22Rv1 (cell line): ENCODE measurements at regions not wholly inside any gene's neighbourhood (a gene's known extent, or its start where the extent isn't known, plus 50 kb on each side); places are given as distances from the start of the nearest gene placed in this dataset.

Source experiments
- H3K27ac ChIP-seq: fragments of 450-650 bp; 2 replicates; pipeline ENCODE4 v1.5.1; 2017
- ZFX ChIP-seq: fragments of 450-650 bp; IDR thresholded peaks from 2 replicates; pipeline ENCODE4 v1.6.1; 2017; ENCODE audit warnings: antibody characterized with exemption, borderline replicate concordance
- TF ChIP-seq, protein P1 (sequence below): fragments of 450-650 bp; IDR thresholded peaks from 2 replicates; pipeline ENCODE4 v1.5.1; 2017; ENCODE audit warnings: mild to moderate bottlenecking

- TF ChIP-seq, protein P1, sequence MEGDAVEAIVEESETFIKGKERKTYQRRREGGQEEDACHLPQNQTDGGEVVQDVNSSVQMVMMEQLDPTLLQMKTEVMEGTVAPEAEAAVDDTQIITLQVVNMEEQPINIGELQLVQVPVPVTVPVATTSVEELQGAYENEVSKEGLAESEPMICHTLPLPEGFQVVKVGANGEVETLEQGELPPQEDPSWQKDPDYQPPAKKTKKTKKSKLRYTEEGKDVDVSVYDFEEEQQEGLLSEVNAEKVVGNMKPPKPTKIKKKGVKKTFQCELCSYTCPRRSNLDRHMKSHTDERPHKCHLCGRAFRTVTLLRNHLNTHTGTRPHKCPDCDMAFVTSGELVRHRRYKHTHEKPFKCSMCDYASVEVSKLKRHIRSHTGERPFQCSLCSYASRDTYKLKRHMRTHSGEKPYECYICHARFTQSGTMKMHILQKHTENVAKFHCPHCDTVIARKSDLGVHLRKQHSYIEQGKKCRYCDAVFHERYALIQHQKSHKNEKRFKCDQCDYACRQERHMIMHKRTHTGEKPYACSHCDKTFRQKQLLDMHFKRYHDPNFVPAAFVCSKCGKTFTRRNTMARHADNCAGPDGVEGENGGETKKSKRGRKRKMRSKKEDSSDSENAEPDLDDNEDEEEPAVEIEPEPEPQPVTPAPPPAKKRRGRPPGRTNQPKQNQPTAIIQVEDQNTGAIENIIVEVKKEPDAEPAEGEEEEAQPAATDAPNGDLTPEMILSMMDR: no peak
- no peak for TF ChIP-seq ZFX
- H3K27ac ChIP-seq: no peak overlapping the region
Observed at GRCh38 chr1:30149226-30149625, 574.2 kb downstream of the MATN1 start.

- no peak overlapping the region for H3K27ac ChIP-seq
- TF ChIP-seq, protein P1: no peak
- no peak for TF ChIP-seq ZFX
Observed at GRCh38 chr1:30148676-30149075, 574.7 kb downstream of the MATN1 start.

GRCh38 chr1:30147188-30147587 lies 576.2 kb downstream of the MATN1 start:
- TF ChIP-seq ZFX: no peak
- TF ChIP-seq, protein P1: no peak

DNA sequence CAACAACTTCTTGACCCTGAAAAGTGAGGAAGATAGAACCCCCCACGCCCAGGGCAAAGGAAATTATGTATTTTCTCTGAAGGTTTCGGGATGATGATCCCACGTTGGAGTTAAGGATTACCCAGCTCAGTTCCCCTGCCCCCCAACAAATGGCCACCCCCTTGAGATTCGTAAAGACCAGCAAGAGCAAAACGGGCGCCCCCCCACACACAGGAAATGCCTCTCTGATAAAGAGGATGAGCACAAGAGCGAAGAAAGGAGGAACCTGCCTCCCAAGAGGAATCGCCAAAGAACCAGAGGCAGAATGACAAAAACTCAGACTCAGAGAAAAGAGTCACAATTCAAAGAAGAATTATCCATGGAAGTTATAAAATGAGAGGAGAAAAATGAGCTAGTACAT lies 576.9 kb downstream of the MATN1 start:
- no peak overlapping the region for H3K27ac ChIP-seq
- TF ChIP-seq, protein P1: no peak
- TF ChIP-seq ZFX: no peak

More at GRCh38 chr1:30147188-30147587, 576.2 kb downstream of the MATN1 start:
- no peak overlapping the region for H3K27ac ChIP-seq

GRCh38 chr1:30145723-30146303 lies 577.6 kb downstream of the MATN1 start:
- no peak overlapping the region for H3K27ac ChIP-seq
- TF ChIP-seq, protein P1: no peak
- no peak for TF ChIP-seq ZFX

- no peak for TF ChIP-seq ZFX
- TF ChIP-seq, protein P1: no peak
- no peak overlapping the region for H3K27ac ChIP-seq
Observed at GRCh38 chr1:30144831-30145230, 578.6 kb downstream of the MATN1 start.

DNA sequence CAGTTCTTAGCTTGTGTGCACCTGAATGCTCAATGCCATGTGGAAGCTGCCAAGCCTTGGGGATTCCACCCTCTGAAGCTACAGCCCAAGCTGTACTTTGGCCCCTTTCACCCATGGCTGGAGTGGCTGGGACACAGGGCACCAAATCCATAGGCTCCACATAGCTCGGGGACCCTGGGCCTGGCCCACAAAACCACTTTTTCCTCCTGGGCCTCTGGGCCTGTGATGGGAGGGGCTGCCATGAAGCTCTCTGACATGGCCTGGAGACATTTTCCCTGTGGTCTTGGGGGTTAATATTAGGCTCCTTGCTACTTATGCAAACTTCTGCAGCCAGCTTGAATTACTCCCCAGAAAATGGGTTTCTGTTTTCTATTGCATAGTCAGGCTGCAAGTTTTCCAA lies 579.9 kb downstream of the MATN1 start:
- no peak overlapping the region for H3K27ac ChIP-seq
- TF ChIP-seq ZFX: no peak
- TF ChIP-seq, protein P1: no peak
